Uterus (tissue), 3 donors: ENCODE measurements at regions not wholly inside any gene's neighbourhood (a gene's known extent, or its start where the extent isn't known, plus 50 kb on each side); places are given as distances from the start of the nearest gene placed in this dataset.

Source experiments
- DNase-seq, 2 donors: peaks; one replicate each; pipeline ENCODE4 v3.0.0-alpha.2; 2019 to 2020
- H3K27ac ChIP-seq, 2 donors: fragments of 200-600 bp; sonication (generic); 1 replicate in 1 of 2; 2 replicates in 1 of 2; pipeline ENCODE4 v1.5.1; 2016 to 2018
- H3K27me3 ChIP-seq, 2 donors: fragments of 200-600 bp; sonication (generic); one replicate each; pipeline ENCODE4 v1.5.1; 2018 to 2019; ENCODE audit warnings: control low read depth in 1 of 2
- H3K36me3 ChIP-seq, 2 donors: fragments of 200-600 bp; sonication (generic); one replicate each; pipeline ENCODE4 v1.5.1; 2019; ENCODE audit warnings: control low read depth in 1 of 2
- H3K4me1 ChIP-seq, 2 donors: fragments of 200-600 bp; sonication (generic); one replicate each; pipeline ENCODE4 v1.5.1; 2018 to 2019; ENCODE audit warnings: control low read depth in 1 of 2
- H3K4me3 ChIP-seq, 2 donors: fragments of 200-600 bp; sonication (generic); 1 replicate in 1 of 2; 2 replicates in 1 of 2; pipeline ENCODE4 v1.5.1; 2018 to 2019; ENCODE audit warnings: mild to moderate bottlenecking in 1 of 2
- H3K9me3 ChIP-seq, 2 donors: fragments of 200-600 bp; sonication (generic); one replicate each; pipeline ENCODE4 v1.5.1; 2019; ENCODE audit warnings: control low read depth in 1 of 2
- POLR2A ChIP-seq, 2 donors: fragments of 450-650 bp; IDR thresholded peaks; one replicate each; pipeline ENCODE4 v1.6.1; 2016; ENCODE audit warnings: antibody characterized with exemption in 2 of 2, mild to moderate bottlenecking in 1 of 2, moderate library complexity in 1 of 2
- intact Hi-C: fragments of 100-400 bp; cut with DNase I; formaldehyde crosslinking; loops from one replicate; pipeline ENCODE4 v1.15.1; 2023; ENCODE audit warnings: low total_unique reads
- TF ChIP-seq, protein P1 (sequence below), 4 experiments: fragments of 200-600 bp in 2 of 4; fragments of 450-650 bp in 2 of 4; sonication (generic) in 2 of 4; IDR thresholded peaks; one replicate each; pipeline ENCODE4 v1.5.1; 2016 to 2019; ENCODE audit warnings: antibody characterized with exemption in 4 of 4, mild to moderate bottlenecking in 2 of 4, moderate library complexity in 1 of 4
- donor health status: DM: yes; HTN: yes; CAD: no.

DNA sequence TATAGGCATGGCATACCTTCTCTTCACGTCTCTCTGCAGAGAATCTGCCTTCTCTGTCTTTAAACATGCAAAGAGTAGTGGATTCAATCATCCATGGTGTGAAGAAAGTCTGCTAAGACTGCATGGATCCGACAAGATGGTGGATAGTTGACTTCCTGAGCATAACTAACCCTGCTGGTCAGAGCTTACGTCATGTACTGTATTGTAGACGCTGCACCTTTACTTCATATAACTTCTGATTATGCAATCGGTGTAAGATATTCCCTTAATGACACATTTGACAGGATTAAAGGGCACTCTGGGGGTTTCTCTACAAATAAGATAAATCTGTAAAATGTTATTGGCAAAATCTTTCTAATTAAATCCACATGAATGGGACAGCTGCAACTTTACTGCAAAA, 240.3 kb upstream of the NREP start:
- intact Hi-C loops = no loop called here
- H3K27me3 ChIP-seq = no peaks in the 10 kb centered on the region
- no peak for TF ChIP-seq POLR2A (IDR thresholded peaks at IDR 0.05)
- TF ChIP-seq, protein P1, sequence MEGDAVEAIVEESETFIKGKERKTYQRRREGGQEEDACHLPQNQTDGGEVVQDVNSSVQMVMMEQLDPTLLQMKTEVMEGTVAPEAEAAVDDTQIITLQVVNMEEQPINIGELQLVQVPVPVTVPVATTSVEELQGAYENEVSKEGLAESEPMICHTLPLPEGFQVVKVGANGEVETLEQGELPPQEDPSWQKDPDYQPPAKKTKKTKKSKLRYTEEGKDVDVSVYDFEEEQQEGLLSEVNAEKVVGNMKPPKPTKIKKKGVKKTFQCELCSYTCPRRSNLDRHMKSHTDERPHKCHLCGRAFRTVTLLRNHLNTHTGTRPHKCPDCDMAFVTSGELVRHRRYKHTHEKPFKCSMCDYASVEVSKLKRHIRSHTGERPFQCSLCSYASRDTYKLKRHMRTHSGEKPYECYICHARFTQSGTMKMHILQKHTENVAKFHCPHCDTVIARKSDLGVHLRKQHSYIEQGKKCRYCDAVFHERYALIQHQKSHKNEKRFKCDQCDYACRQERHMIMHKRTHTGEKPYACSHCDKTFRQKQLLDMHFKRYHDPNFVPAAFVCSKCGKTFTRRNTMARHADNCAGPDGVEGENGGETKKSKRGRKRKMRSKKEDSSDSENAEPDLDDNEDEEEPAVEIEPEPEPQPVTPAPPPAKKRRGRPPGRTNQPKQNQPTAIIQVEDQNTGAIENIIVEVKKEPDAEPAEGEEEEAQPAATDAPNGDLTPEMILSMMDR (IDR thresholded peaks at IDR 0.05) = no peak
- DNase-seq = no peak
- H3K4me3 ChIP-seq = no peak overlapping the region
- H3K36me3 ChIP-seq = no peaks in the 10 kb centered on the region
- no peak overlapping the region for H3K27ac ChIP-seq
- no peaks in the 10 kb centered on the region for H3K4me1 ChIP-seq
- no peaks in the 10 kb centered on the region for H3K9me3 ChIP-seq

DNA sequence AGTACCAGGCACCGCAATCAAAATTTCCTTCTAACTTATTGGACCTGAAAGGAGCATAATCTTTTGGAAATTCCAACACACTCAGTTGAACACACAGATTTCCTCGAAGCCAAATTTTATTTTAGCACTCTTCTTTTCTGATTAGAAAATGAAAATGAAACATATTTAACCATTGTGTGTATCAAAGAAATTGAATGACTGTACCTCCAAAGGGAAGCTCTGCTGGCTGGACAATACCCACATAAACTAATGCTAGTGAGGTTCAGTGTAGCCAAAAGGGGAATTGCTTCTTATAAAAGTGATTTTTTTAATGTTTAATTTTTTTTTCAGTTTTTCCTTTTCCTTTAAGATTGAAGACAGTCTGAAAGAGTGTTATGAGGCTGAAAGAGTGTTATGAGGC, 239.6 kb upstream of the NREP start:
- TF ChIP-seq POLR2A (IDR thresholded peaks at IDR 0.05) = no peak
- TF ChIP-seq, protein P1 (IDR thresholded peaks at IDR 0.05) = no peak
- intact Hi-C loops = no loop called here
- no peaks in the 10 kb centered on the region for H3K9me3 ChIP-seq
- DNase-seq = no peak
- H3K27me3 ChIP-seq = no peaks in the 10 kb centered on the region
- H3K4me1 ChIP-seq = no peaks in the 10 kb centered on the region
- no peak overlapping the region for H3K4me3 ChIP-seq
- no peak overlapping the region for H3K27ac ChIP-seq
- H3K36me3 ChIP-seq = no peaks in the 10 kb centered on the region

DNA sequence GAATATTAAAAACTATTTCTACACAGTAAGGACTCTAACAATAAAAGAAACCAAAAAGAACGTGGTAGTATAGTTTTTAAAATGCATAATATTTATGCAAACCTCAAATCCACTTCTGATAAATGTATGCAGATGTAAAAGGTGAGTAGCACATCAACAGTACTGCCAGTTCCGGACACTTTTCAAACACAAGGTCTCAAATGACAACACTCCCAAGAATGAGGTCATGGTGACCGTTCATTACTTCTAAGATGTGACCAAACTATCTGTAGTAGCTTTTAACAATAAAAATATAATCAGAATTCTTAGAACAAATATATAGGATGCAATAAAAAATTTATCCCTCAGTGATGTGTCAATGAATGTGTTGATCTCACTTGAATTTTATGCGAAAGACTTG, 238.7 kb upstream of the NREP start:
- Histone ChIP-seq H3K36me3 (no peaks in the 10 kb centered on the region), H3K4me1 (no peaks in the 10 kb centered on the region), H3K27ac (no peak overlapping the region), H3K27me3 (no peaks in the 10 kb centered on the region), H3K9me3 (no peaks in the 10 kb centered on the region), H3K4me3 (no peak overlapping the region)
- TF ChIP-seq POLR2A (IDR thresholded peaks at IDR 0.05) = no peak
- TF ChIP-seq, protein P1 (IDR thresholded peaks at IDR 0.05) = no peak
- DNase-seq = no peak
- intact Hi-C loops = no loop called here

DNA sequence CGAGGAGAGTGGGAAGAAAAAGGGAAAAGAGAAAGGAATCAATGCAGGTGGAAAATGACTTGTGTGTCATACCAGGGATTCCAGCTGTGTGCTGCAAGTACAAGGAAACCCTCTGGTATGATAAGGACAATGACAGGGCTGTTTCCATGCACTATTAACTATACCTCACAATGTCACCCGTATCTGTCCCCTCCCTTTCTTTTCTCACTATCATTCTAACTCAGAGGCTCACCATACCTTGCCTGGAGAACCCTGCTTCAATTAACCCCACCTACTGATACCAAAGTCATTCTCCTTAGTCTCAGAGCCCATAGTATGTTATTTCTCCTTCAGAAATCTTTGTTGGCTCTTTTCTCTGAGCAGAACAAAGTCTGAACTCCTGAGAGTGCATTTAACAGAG, 236.2 kb upstream of the NREP start:
- no peaks in the 10 kb centered on the region for H3K36me3 ChIP-seq
- H3K27me3 ChIP-seq = no peaks in the 10 kb centered on the region
- intact Hi-C loops = no loop called here
- no peak overlapping the region for H3K4me3 ChIP-seq
- no peaks in the 10 kb centered on the region for H3K4me1 ChIP-seq
- TF ChIP-seq, protein P1 (IDR thresholded peaks at IDR 0.05) = no peak
- no peak for TF ChIP-seq POLR2A (IDR thresholded peaks at IDR 0.05)
- no peaks in the 10 kb centered on the region for H3K9me3 ChIP-seq
- no peak overlapping the region for H3K27ac ChIP-seq
- no peak for DNase-seq

DNA sequence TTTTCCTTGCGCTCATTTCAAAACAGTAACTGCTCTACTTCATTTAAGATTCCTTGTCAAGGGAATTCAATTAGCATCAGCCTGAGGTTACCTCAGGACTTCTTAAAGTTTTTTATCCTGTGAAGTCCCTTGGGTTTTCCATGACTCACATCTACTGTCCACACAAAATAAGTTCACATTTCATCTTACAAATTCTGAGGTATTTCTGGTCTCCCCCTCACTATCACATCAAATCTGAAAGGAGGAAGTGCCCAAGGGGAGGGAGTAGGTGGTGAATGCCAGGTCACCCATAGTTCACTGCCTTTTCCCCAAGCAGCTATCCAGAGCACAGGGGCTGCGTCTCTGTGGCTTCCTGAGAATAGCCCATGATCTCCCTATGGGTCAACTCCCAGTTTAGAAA, 227.1 kb upstream of the NREP start:
- H3K36me3 ChIP-seq = no peaks in the 10 kb centered on the region
- TF ChIP-seq, protein P1 (IDR thresholded peaks at IDR 0.05) = no peak
- TF ChIP-seq POLR2A (IDR thresholded peaks at IDR 0.05) = no peak
- H3K9me3 ChIP-seq = no peaks in the 10 kb centered on the region
- no peak overlapping the region for H3K27ac ChIP-seq
- no peaks in the 10 kb centered on the region for H3K27me3 ChIP-seq
- DNase-seq = no peak
- no peak overlapping the region for H3K4me3 ChIP-seq
- no peaks in the 10 kb centered on the region for H3K4me1 ChIP-seq
- intact Hi-C loops = no loop called here
